SU-DHL-6 (cell line): ENCODE measurements at regions not wholly inside any gene's neighbourhood (a gene's known extent, or its start where the extent isn't known, plus 50 kb on each side); places are given as distances from the start of the nearest gene placed in this dataset.
A peak's percentile ranks its signal among the peaks of the same experiment; 100 is the strongest.

Experiments
- H2AFZ ChIP-seq: fragments of 200-600 bp; sonication (generic); 2 replicates; pipeline ENCODE4 v1.6.1; 2014; ENCODE audit warnings: low read depth, mild to moderate bottlenecking, moderate library complexity, mixed read lengths, antibody characterized with exemption, low read length; ENCODE audit not compliant: severe bottlenecking
- H3F3A ChIP-seq: fragments of 200-600 bp; shearing (Covaris generic); 2 replicates; pipeline ENCODE4 v1.6.0; 2016; ENCODE audit warnings: antibody characterized with exemption, mild to moderate bottlenecking; ENCODE audit not compliant: insufficient read depth
- H3K27ac ChIP-seq: fragments of 200-600 bp; sonication (generic); 2 replicates; pipeline ENCODE4 v1.5.1; 2016; ENCODE audit warnings: low read depth, mild to moderate bottlenecking, low read length, moderate library complexity, mixed read lengths
- H3K27me3 ChIP-seq: fragments of 200-600 bp; sonication (generic), shearing (Covaris generic); 2 replicates; pipeline ENCODE4 v1.6.0; 2014; ENCODE audit warnings: mild to moderate bottlenecking, low read length
- H3K36me3 ChIP-seq: fragments of 200-600 bp; sonication (generic); 2 replicates; pipeline ENCODE4 v1.6.1; 2014; ENCODE audit warnings: mild to moderate bottlenecking, low read length, mixed read lengths
- H3K4me2 ChIP-seq: fragments of 300-600, 200-600 bp; shearing (Covaris generic), sonication (generic); 2 replicates; pipeline ENCODE4 v1.6.0; 2014; ENCODE audit warnings: low read length, low read depth, mild to moderate bottlenecking; ENCODE audit not compliant: poor library complexity, severe bottlenecking
- H3K4me3 ChIP-seq: fragments of 200-600 bp; sonication (generic); 2 replicates; pipeline ENCODE4 v1.5.1; 2014; ENCODE audit warnings: antibody characterized with exemption, low read length, mild to moderate bottlenecking, mixed read lengths; ENCODE audit not compliant: insufficient read depth, poor library complexity, severe bottlenecking
- H3K79me2 ChIP-seq: fragments of 200-600 bp; sonication (generic); 2 replicates; pipeline ENCODE4 v1.6.1; 2014; ENCODE audit warnings: mild to moderate bottlenecking, low read length, moderate library complexity; ENCODE audit not compliant: insufficient read depth
- H3K9ac ChIP-seq: fragments of 200-600 bp; sonication (generic); 2 replicates; pipeline ENCODE4 v1.7.0; 2014; ENCODE audit warnings: mild to moderate bottlenecking, low read length
- H3K9me2 ChIP-seq: fragments of 200-600 bp; sonication (generic); replicated peaks from 2 replicates; pipeline ENCODE4 v1.6.1; 2014; ENCODE audit warnings: low read length; ENCODE audit not compliant: insufficient read depth
- H3K9me3 ChIP-seq: fragments of 200-600 bp; sonication (generic); 2 replicates; pipeline ENCODE4 v1.6.1; 2014; ENCODE audit warnings: low read length, mixed read lengths; ENCODE audit not compliant: insufficient read depth
- H4K20me1 ChIP-seq: fragments of 200-600 bp; sonication (generic); 2 replicates; pipeline ENCODE4 v1.6.1; 2014; ENCODE audit warnings: low read depth, mild to moderate bottlenecking, antibody characterized with exemption, low read length, moderate library complexity, mixed read lengths
- CTCF ChIP-seq: fragments of 200-600 bp; sonication (generic); IDR thresholded peaks from one replicate; pipeline ENCODE4 v1.5.1; 2017; ENCODE audit warnings: antibody characterized with exemption, mild to moderate bottlenecking, low read length, moderate library complexity; ENCODE audit not compliant: insufficient read depth, poor library complexity, severe bottlenecking
- EZH2phosphoT487 ChIP-seq: fragments of 200-600 bp; sonication (generic), shearing (Covaris generic); conservative IDR thresholded peaks from 2 replicates; pipeline ENCODE4 v1.6.1; 2018; ENCODE audit warnings: mild to moderate bottlenecking, antibody characterized with exemption, low read length, moderate library complexity, mixed read lengths

- Histone ChIP-seq H3K36me3 (0 out of 2 replicates have a peak, but pooled peaks cover 4% of the 10 kb centered on the region), H3K4me2 (no peak overlapping the region), H3K9me3 (peaks cover 23% of the 10 kb centered on the region; the same call in 1 of the 2 replicates), H2AFZ (peak overlapping the region; percentile 82), H3K4me3 (no peak overlapping the region), H3K27ac (no peak overlapping the region), H3K9me2 (no peaks in the 10 kb centered on the region), H4K20me1 (no peaks in the 10 kb centered on the region), H3F3A (no peaks in the 10 kb centered on the region), H3K79me2 (no peaks in the 10 kb centered on the region), H3K27me3 (no peaks in the 10 kb centered on the region), H3K9ac (no peak overlapping the region)
- TF ChIP-seq CTCF: no peak
- no peak for TF ChIP-seq EZH2phosphoT487
Observed at GRCh38 chr3:163745204-163745603, 1333.1 kb downstream of the SI start.

- no peak overlapping the region for H3K9ac ChIP-seq
- no peak overlapping the region for H3K27ac ChIP-seq
Observed at GRCh38 chr3:163735394-163735793, 1342.9 kb downstream of the SI start.

GRCh38 chr3:163730684-163731083 lies 1347.6 kb downstream of the SI start:
- H3K36me3 ChIP-seq: no peaks in the 10 kb centered on the region
- TF ChIP-seq EZH2phosphoT487 (no peak), CTCF (no peak)
- no peaks in the 10 kb centered on the region for H3K27me3 ChIP-seq
- no peak overlapping the region for H3K4me2 ChIP-seq
- no peaks in the 10 kb centered on the region for H3K79me2 ChIP-seq
- no peak overlapping the region for H3K9ac ChIP-seq
- H3K9me2 ChIP-seq: no peaks in the 10 kb centered on the region
- H3K9me3 ChIP-seq: no peaks in the 10 kb centered on the region
- no peak overlapping the region for H2AFZ ChIP-seq
- H3F3A ChIP-seq: no peaks in the 10 kb centered on the region
- H3K27ac ChIP-seq: no peak overlapping the region
- H3K4me3 ChIP-seq: no peak overlapping the region
- no peaks in the 10 kb centered on the region for H4K20me1 ChIP-seq

More at GRCh38 chr3:163735394-163735793, 1342.9 kb downstream of the SI start:
- TF ChIP-seq EZH2phosphoT487 (no peak), CTCF (no peak)
- Histone ChIP-seq H2AFZ (peak overlapping the region; percentile 52), H3K36me3 (no peaks in the 10 kb centered on the region), H3K9me3 (0 out of 2 replicates have a peak, but pooled peaks cover 9% of the 10 kb centered on the region), H3F3A (no peaks in the 10 kb centered on the region), H3K4me3 (no peak overlapping the region), H4K20me1 (no peaks in the 10 kb centered on the region), H3K79me2 (no peaks in the 10 kb centered on the region), H3K27me3 (no peaks in the 10 kb centered on the region), H3K4me2 (no peak overlapping the region), H3K9me2 (no peaks in the 10 kb centered on the region)

- H3K27me3 ChIP-seq: no peaks in the 10 kb centered on the region
- no peaks in the 10 kb centered on the region for H3F3A ChIP-seq
- H4K20me1 ChIP-seq: no peaks in the 10 kb centered on the region
- no peaks in the 10 kb centered on the region for H3K9me2 ChIP-seq
- no peaks in the 10 kb centered on the region for H3K36me3 ChIP-seq
- no peaks in the 10 kb centered on the region for H3K9me3 ChIP-seq
- H3K27ac ChIP-seq: no peak overlapping the region
- H3K4me3 ChIP-seq: no peak overlapping the region
- peak overlapping the region; percentile 70 for H2AFZ ChIP-seq
- H3K9ac ChIP-seq: no peak overlapping the region
- no peak overlapping the region for H3K4me2 ChIP-seq
- no peaks in the 10 kb centered on the region for H3K79me2 ChIP-seq
- no peak for TF ChIP-seq EZH2phosphoT487
- TF ChIP-seq CTCF: no peak
Observed at GRCh38 chr3:163726125-163726524, 1352.2 kb downstream of the SI start.
